Keratinocyte (primary cell): ENCODE measurements at regions not wholly inside any gene's neighbourhood (a gene's known extent, or its start where the extent isn't known, plus 50 kb on each side); places are given as distances from the start of the nearest gene placed in this dataset.

Source experiments
- DNase-seq: peaks from one replicate; pipeline ENCODE4 v3.0.0-alpha.2; 2011; ENCODE audit warnings: low read depth, missing footprints, low spot score
- FAIRE-seq: peaks from 2 replicates; lab custom pipeline; 2011; peaks lifted over from hg19 to GRCh38; lab: Jason Lieb, UNC
- H2AFZ ChIP-seq: 2 replicates; pipeline ENCODE4 v1.6.0; 2012; ENCODE audit warnings: low read length, control low read depth, inconsistent platforms; ENCODE audit not compliant: control insufficient read depth
- H3K27ac ChIP-seq: 2 replicates; pipeline ENCODE4 v1.5.1; 2011; ENCODE audit warnings: low read length; ENCODE audit not compliant: control insufficient read depth, insufficient read depth
- H3K27me3 ChIP-seq: 3 replicates; pipeline ENCODE4 v1.6.0; 2011; ENCODE audit warnings: low read length; ENCODE audit not compliant: control insufficient read depth, insufficient read depth; ENCODE audit errors: extremely low read depth
- H3K36me3 ChIP-seq, 2 experiments: 2 replicates in 1 of 2; 3 replicates in 1 of 2; pipeline ENCODE4 v1.5.1; 2011; ENCODE audit warnings: low read length in 2 of 2, mild to moderate bottlenecking in 1 of 2; ENCODE audit not compliant: control insufficient read depth in 2 of 2, insufficient read depth in 2 of 2; ENCODE audit errors: extremely low read depth in 1 of 2
- H3K4me1 ChIP-seq: 3 replicates; pipeline ENCODE4 v1.5.1; 2011; ENCODE audit warnings: low read length; ENCODE audit not compliant: control insufficient read depth, insufficient read depth; ENCODE audit errors: extremely low read depth
- H3K4me2 ChIP-seq: 3 replicates; pipeline ENCODE4 v1.6.0; 2011; ENCODE audit warnings: low read depth, low read length; ENCODE audit not compliant: control insufficient read depth, insufficient read depth; ENCODE audit errors: extremely low read depth
- H3K4me3 ChIP-seq, 3 experiments: fragments of 200-600 bp in 1 of 3; sonication (generic) in 1 of 3; 2 replicates in 2 of 3; 3 replicates in 1 of 3; pipeline ENCODE4 v1.5.1; 2011 to 2016; ENCODE audit warnings: low read length in 3 of 3, mild to moderate bottlenecking in 3 of 3, control low read depth in 2 of 3, inconsistent platforms in 1 of 3, low read depth in 1 of 3, mixed read lengths in 1 of 3, mixed run types in 1 of 3, moderate library complexity in 1 of 3; ENCODE audit not compliant: control insufficient read depth in 2 of 3, insufficient read depth in 2 of 3; ENCODE audit errors: extremely low read depth in 1 of 3
- H3K79me2 ChIP-seq: 2 replicates; pipeline ENCODE4 v1.6.0; 2012; ENCODE audit warnings: low read length; ENCODE audit not compliant: control insufficient read depth, insufficient read depth
- H3K9ac ChIP-seq: 3 replicates; pipeline ENCODE4 v1.6.0; 2011; ENCODE audit warnings: low read length; ENCODE audit not compliant: control insufficient read depth, insufficient read depth; ENCODE audit errors: extremely low read depth
- H3K9me1 ChIP-seq: 3 replicates; pipeline ENCODE4 v1.6.0; 2011; ENCODE audit warnings: low read length; ENCODE audit not compliant: control insufficient read depth, insufficient read depth; ENCODE audit errors: extremely low read depth
- H3K9me3 ChIP-seq: 2 replicates; pipeline ENCODE4 v1.5.1; 2012; ENCODE audit warnings: low read depth, low read length; ENCODE audit not compliant: control insufficient read depth
- H4K20me1 ChIP-seq: 3 replicates; pipeline ENCODE4 v1.6.0; 2011; ENCODE audit warnings: low read length; ENCODE audit not compliant: control insufficient read depth, insufficient read depth; ENCODE audit errors: extremely low read depth
- CTCF ChIP-seq, 3 experiments: IDR thresholded peaks in 1 of 3; conservative IDR thresholded peaks in 1 of 3; optimal IDR thresholded peaks in 1 of 3; 2 replicates in 2 of 3; 3 replicates in 1 of 3; pipeline versions ENCODE3 to v1.5.1; 2011; ENCODE audit warnings: low read length in 3 of 3, mild to moderate bottlenecking in 3 of 3, moderate library complexity in 2 of 3, control low read depth in 1 of 3, inconsistent platforms in 1 of 3; ENCODE audit not compliant: insufficient read depth in 2 of 3; ENCODE audit errors: extremely low read depth in 1 of 3
- EZH2 ChIP-seq: IDR thresholded peaks from one replicate; pipeline ENCODE4 v1.6.1; 2012; ENCODE audit warnings: inconsistent platforms, mild to moderate bottlenecking, low read length, moderate library complexity
- dilution Hi-C: fragments of 300-500 bp; cut with MboI; formaldehyde crosslinking; loops from one replicate; pipeline ENCODE4 v1.7.0; 2020; ENCODE audit warnings: low sequenced_read_pairs; ENCODE audit not compliant: extremely low pct_ligation_motif_present

DNA sequence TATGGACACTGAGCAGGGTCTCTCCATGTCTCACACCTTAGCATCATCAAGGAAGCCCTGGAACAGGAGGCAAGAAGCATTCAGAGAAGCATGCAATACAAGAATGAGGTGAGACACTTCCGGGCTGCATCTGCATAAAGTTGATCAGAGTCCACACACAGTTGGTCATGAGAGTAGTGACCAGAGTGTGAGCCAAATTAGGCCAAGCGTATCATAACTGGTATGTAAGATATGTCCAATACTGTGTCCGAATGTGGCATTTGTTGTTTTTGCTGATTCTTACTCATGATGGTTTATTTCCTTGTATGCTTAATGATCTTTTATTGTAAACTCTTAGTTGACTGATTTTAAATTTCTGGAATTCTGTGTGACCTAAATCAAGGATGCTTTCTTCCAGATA lies 315.7 kb downstream of the INSC start:
- Histone ChIP-seq H3K36me3 (no peaks in the 10 kb centered on the region), H3K4me1 (no peaks in the 10 kb centered on the region), H3K9me3 (no peaks in the 10 kb centered on the region), H3K27me3 (no peaks in the 10 kb centered on the region), H2AFZ (no peak overlapping the region), H3K4me2 (no peak overlapping the region), H3K4me3 (no peak overlapping the region), H3K79me2 (no peaks in the 10 kb centered on the region), H3K27ac (no peak overlapping the region), H4K20me1 (no peaks in the 10 kb centered on the region), H3K9me1 (no peaks in the 10 kb centered on the region), H3K9ac (no peak overlapping the region)
- no peak for FAIRE-seq
- TF ChIP-seq EZH2 = no peak
- TF ChIP-seq CTCF (optimal IDR thresholded peaks at IDR 0.05 in 1 of 3, IDR thresholded peaks at IDR 0.05 in 1 of 3, conservative IDR thresholded peaks at IDR 0.05 in 1 of 3; ENCODE audit: extremely low read depth in 1 of 3, insufficient read depth in 2 of 3, low read length in 3 of 3) = no peak
- no peak for DNase-seq
- dilution Hi-C loops = no loop called here

DNA sequence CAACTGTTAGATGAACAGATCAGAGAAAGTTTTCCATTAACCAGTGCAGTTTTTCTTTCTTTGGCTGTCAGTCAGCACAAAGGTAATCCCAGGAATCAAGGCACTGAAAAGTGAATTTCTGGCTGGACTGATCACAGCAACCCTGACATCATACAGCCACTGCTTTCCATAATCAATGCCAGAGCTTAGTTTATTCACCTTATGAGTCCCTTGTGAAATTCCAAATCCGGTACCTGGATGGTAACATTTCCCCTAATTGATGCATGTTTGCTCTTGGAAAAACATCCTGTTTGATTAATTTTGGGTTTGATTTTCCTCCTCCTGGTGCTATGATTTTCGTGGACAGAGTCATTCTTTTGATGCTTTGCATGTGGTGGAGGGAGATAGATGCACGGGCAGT lies 319.8 kb downstream of the INSC start:
- H3K4me2 ChIP-seq = no peak overlapping the region
- no peaks in the 10 kb centered on the region for H3K9me3 ChIP-seq
- no peaks in the 10 kb centered on the region for H3K9me1 ChIP-seq
- dilution Hi-C loops = no loop called here
- no peaks in the 10 kb centered on the region for H3K27me3 ChIP-seq
- FAIRE-seq (no peak), DNase-seq (no peak)
- no peaks in the 10 kb centered on the region for H3K4me1 ChIP-seq
- H3K27ac ChIP-seq = no peak overlapping the region
- TF ChIP-seq EZH2 (no peak), CTCF (optimal IDR thresholded peaks at IDR 0.05 in 1 of 3, IDR thresholded peaks at IDR 0.05 in 1 of 3, conservative IDR thresholded peaks at IDR 0.05 in 1 of 3; ENCODE audit: extremely low read depth in 1 of 3, insufficient read depth in 2 of 3, low read length in 3 of 3) (no peak)
- H3K36me3 ChIP-seq = no peaks in the 10 kb centered on the region
- H3K9ac ChIP-seq = no peak overlapping the region
- no peak overlapping the region for H3K4me3 ChIP-seq
- no peaks in the 10 kb centered on the region for H3K79me2 ChIP-seq
- H2AFZ ChIP-seq = no peak overlapping the region
- H4K20me1 ChIP-seq = no peaks in the 10 kb centered on the region
